Progenitor cell of endocrine pancreas (in vitro differentiated cells): ENCODE measurements at regions not wholly inside any gene's neighbourhood (a gene's known extent, or its start where the extent isn't known, plus 50 kb on each side); places are given as distances from the start of the nearest gene placed in this dataset.

Experiments used
- DNase-seq: peaks from one replicate; pipeline ENCODE4 v3.0.0; 2021; ENCODE audit warnings: low spot score; ENCODE audit not compliant: unreplicated experiment
- H3K27ac Mint-ChIP-seq: 2 replicates; pipeline ENCODE4 v1.8.0; 2021; ENCODE audit warnings: mild to moderate bottlenecking, moderate library complexity, mixed read lengths
- H3K27me3 Mint-ChIP-seq: 2 replicates; pipeline ENCODE4 v1.8.0; 2021; ENCODE audit warnings: mixed read lengths
- H3K36me3 Mint-ChIP-seq: 2 replicates; pipeline ENCODE4 v1.8.0; 2022; ENCODE audit warnings: mixed read lengths; ENCODE audit not compliant: insufficient read depth
- H3K4me1 Mint-ChIP-seq: 2 replicates; pipeline ENCODE4 v1.8.0; 2021; ENCODE audit warnings: low read depth, mixed read lengths
- H3K4me3 Mint-ChIP-seq: 2 replicates; pipeline ENCODE4 v1.8.0; 2021; ENCODE audit warnings: low read depth, mild to moderate bottlenecking, moderate library complexity, mixed read lengths
- H3K9me3 Mint-ChIP-seq: 2 replicates; pipeline ENCODE4 v1.8.0; 2021; ENCODE audit warnings: low read depth, mixed read lengths
- TF ChIP-seq, protein P1 (sequence below): fragments of 200-600 bp; sonication (generic); IDR thresholded peaks from one replicate; pipeline ENCODE4 v1.5.0; 2021; ENCODE audit warnings: antibody characterized with exemption, mild to moderate bottlenecking; ENCODE audit not compliant: unreplicated experiment

DNA sequence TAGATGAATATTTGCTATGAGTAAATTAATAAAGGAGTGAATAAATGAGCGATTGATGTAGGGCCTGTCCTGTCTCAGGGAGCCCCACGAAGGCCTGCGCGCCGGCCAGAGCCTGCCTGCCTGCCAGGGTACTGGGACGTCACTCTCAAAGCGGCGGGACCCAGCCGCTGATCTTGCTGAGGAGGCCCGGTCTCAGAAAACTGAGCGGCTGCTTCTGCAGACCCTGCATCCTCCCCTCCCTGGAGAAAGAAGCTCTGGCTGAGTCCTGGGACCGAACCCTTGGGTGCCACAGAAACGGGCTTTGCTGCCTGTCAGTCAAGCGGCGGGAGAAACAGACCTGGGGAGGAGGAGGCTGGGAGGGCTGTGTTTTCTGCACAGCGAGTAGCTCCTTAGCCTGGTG is 91.6 kb upstream of the B3GAT1 start:
- H3K27ac Mint-ChIP-seq = no peak overlapping the region
- no peaks in the 10 kb centered on the region for H3K4me1 Mint-ChIP-seq
- H3K4me3 Mint-ChIP-seq = no peak overlapping the region
- H3K9me3 Mint-ChIP-seq = no peaks in the 10 kb centered on the region
- TF ChIP-seq, protein P1, sequence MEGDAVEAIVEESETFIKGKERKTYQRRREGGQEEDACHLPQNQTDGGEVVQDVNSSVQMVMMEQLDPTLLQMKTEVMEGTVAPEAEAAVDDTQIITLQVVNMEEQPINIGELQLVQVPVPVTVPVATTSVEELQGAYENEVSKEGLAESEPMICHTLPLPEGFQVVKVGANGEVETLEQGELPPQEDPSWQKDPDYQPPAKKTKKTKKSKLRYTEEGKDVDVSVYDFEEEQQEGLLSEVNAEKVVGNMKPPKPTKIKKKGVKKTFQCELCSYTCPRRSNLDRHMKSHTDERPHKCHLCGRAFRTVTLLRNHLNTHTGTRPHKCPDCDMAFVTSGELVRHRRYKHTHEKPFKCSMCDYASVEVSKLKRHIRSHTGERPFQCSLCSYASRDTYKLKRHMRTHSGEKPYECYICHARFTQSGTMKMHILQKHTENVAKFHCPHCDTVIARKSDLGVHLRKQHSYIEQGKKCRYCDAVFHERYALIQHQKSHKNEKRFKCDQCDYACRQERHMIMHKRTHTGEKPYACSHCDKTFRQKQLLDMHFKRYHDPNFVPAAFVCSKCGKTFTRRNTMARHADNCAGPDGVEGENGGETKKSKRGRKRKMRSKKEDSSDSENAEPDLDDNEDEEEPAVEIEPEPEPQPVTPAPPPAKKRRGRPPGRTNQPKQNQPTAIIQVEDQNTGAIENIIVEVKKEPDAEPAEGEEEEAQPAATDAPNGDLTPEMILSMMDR = no peak
- DNase-seq = no peak
- H3K36me3 Mint-ChIP-seq = no peaks in the 10 kb centered on the region
- peaks cover 48% of the 10 kb centered on the region for H3K27me3 Mint-ChIP-seq

DNA sequence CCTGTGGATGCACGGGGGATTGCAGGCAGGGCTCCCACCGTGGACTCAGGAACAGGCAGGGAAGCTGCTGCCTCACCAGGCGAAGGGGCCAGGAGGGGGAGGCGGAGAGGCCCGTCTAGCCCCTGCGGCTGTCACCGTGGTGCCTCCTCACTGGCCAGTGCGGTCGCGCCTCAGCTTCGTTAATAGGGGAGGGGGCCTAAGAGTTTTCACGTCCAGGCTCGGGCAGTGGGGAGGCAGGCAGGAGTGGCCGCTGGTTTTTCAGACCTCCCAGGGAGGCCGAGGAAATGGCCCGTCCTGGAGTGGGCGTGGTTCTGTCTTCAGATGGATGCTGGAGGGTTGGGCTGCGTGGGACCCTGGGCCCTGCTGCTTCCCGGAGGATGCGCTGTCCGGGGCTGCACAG is 91.1 kb upstream of the B3GAT1 start:
- Mint-ChIP-seq H3K27ac (no peak overlapping the region), H3K4me3 (no peak overlapping the region), H3K4me1 (no peaks in the 10 kb centered on the region), H3K27me3 (peaks cover 43% of the 10 kb centered on the region), H3K9me3 (no peaks in the 10 kb centered on the region), H3K36me3 (no peaks in the 10 kb centered on the region)
- DNase-seq = no peak
- TF ChIP-seq, protein P1 = no peak

DNA sequence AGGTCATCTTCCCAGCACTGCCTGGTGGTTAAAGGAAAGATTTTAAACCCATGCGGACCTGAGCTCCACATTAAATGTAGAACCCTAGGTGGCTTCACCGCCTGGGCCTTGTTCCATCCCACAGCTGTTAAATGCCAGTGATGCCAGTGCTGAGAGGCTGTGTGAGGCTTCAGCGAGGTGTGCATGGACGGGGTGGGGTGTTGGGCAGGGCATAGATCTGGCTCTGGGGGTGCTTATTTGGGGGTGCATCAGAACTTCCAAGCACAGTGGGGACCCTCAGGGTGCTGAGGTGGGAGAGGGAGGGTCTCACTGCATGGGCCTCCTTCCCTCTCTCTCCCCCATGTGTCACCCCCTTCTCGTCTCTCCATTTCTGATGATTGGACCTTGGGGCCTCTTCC is 90.1 kb upstream of the B3GAT1 start:
- H3K27ac Mint-ChIP-seq = no peak overlapping the region
- no peak for DNase-seq
- peaks cover 37% of the 10 kb centered on the region for H3K27me3 Mint-ChIP-seq
- no peak overlapping the region for H3K4me3 Mint-ChIP-seq
- no peaks in the 10 kb centered on the region for H3K4me1 Mint-ChIP-seq
- H3K36me3 Mint-ChIP-seq = no peaks in the 10 kb centered on the region
- no peaks in the 10 kb centered on the region for H3K9me3 Mint-ChIP-seq
- TF ChIP-seq, protein P1 = no peak

DNA sequence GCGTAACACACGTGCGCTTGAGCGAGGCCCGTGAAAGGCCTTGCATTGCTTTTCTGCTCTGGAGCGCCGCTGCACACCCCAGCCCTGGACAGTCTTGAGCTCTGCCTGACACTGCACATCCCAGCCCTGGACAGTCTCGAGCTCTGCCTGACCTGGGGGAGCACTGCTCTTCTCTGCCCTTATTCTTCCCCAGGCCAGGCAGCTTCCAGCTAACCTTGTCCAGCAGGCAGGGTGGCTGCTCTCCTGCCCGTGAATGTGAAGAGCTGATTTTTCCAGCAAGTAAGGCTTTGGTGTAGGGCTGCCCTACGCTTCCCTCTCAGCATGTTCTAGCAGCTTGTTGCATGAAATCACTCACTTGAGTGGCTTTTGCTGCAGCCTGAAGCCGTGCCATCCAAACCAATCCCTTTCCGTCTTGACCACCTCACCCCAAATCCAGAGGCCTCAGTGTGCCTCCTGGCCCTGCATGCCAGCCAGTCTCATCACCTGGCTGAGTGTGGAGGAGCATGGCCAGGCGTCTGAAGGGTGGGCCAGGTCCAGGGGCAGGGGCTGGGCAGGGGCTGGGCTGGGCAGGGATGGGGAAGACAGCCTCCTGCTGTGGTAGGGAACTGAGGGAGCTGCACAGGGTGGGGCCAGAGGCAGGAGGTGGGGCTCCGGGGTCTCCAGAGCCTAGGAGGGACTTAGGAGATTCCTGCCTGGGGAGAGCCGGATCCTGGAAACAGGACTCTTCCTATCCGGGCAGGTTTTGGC is 89.5 kb upstream of the B3GAT1 start:
- H3K9me3 Mint-ChIP-seq = no peaks in the 10 kb centered on the region
- DNase-seq = no peak
- H3K4me1 Mint-ChIP-seq = no peaks in the 10 kb centered on the region

DNA sequence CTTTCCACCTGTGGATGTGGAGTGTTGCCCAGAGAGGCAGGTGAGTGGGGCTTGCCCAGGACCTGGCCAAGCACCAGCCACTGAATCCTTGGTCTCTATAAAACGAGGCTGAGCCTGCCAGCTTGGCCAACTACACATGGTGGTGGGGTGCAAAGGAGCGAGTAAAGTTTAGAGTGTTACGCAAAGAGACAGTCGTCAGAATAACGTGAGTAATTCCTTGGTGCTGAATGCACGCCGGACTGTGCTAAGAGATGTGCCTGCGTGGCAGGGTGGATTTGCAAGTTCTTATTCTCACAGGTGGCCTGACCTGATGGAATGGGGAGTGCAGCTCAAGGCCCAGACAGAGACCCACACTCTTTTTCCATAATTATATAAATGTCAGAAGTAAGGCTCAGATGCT is 88.6 kb upstream of the B3GAT1 start:
- Mint-ChIP-seq H3K4me1 (no peaks in the 10 kb centered on the region), H3K36me3 (no peaks in the 10 kb centered on the region), H3K27me3 (peaks cover 36% of the 10 kb centered on the region), H3K27ac (no peak overlapping the region), H3K4me3 (no peak overlapping the region), H3K9me3 (no peaks in the 10 kb centered on the region)
- TF ChIP-seq, protein P1 = no peak
- no peak for DNase-seq

More for the DNA sequence above, 89.5 kb upstream of the B3GAT1 start:
- TF ChIP-seq, protein P1 = no peak
- H3K36me3 Mint-ChIP-seq = no peaks in the 10 kb centered on the region
- peaks cover 40% of the 10 kb centered on the region for H3K27me3 Mint-ChIP-seq
- H3K4me3 Mint-ChIP-seq = no peak overlapping the region
- H3K27ac Mint-ChIP-seq = no peak overlapping the region
